ENCODE measurements at regions not wholly inside any gene's neighbourhood (a gene's known extent, or its start where the extent isn't known, plus 50 kb on each side); places are given as distances from the start of the nearest gene placed in this dataset.

DNA sequence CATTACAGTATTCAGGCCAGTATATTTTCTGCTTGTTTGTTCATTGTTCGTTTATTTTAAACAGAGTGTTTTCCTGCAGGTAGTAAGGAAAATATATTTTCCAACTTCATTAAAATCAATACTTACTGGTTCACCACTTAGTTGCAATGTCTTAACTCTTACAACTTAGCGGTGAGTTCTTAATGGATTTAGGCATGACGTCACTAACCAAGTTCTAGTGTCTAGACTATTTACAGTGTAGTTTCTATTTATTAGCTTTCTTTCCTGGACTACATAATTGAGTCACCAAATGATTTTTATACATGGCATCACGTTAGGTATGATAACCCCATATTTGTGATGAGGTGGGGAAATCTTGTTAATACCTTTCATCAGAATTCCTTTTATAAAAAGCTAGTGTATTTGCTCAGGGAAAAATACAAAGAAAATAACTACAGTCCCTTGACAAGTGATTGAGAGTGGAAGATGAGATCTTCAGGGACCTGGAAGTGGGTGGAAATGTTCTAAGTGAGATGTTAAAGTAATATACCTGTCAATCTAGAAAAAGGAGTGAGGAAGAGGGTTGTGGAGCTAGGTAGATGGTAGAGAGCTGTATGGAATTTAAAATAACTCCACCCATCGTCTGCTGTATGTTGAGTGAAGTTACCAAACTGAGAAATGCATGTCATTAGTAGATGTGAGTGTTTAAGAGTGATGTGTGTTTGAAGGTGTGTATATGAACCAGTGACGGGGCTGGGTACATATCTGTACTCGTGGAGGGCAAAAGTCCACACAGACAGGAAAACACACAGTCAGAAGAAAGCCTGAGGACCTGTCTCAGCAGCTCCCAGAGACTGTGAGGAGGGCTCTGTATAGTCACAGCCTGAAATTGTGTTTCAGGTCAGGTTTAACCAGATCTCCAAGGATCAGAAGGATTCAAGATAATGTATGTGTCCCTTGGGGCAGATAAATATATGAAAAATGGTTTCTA, 197.6 kb upstream of the ADAMTS5 start:
- H3K9me3 ChIP-seq: peaks cover 0 to 4% (median 0%) of the 10 kb centered on the region in 11 donors
- ATAC-seq: no peak
- DNase-seq: no peak
- H3K36me3 ChIP-seq: no peaks in the 10 kb centered on the region
- intact Hi-C loops (cut with DNase I): no loop called here
- TF ChIP-seq, protein P1, sequence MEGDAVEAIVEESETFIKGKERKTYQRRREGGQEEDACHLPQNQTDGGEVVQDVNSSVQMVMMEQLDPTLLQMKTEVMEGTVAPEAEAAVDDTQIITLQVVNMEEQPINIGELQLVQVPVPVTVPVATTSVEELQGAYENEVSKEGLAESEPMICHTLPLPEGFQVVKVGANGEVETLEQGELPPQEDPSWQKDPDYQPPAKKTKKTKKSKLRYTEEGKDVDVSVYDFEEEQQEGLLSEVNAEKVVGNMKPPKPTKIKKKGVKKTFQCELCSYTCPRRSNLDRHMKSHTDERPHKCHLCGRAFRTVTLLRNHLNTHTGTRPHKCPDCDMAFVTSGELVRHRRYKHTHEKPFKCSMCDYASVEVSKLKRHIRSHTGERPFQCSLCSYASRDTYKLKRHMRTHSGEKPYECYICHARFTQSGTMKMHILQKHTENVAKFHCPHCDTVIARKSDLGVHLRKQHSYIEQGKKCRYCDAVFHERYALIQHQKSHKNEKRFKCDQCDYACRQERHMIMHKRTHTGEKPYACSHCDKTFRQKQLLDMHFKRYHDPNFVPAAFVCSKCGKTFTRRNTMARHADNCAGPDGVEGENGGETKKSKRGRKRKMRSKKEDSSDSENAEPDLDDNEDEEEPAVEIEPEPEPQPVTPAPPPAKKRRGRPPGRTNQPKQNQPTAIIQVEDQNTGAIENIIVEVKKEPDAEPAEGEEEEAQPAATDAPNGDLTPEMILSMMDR (IDR thresholded peaks at IDR 0.05): no peak
- no peak overlapping the region for H3K4me3 ChIP-seq
- WGBS, 2 donors: 80 to 82% methylated on average over 7 of the region's 7 CpGs
- H3K27ac ChIP-seq: no peak overlapping the region
- H3K4me1 ChIP-seq: no peaks in the 10 kb centered on the region
- no peaks in the 10 kb centered on the region for H3K27me3 ChIP-seq

DNA sequence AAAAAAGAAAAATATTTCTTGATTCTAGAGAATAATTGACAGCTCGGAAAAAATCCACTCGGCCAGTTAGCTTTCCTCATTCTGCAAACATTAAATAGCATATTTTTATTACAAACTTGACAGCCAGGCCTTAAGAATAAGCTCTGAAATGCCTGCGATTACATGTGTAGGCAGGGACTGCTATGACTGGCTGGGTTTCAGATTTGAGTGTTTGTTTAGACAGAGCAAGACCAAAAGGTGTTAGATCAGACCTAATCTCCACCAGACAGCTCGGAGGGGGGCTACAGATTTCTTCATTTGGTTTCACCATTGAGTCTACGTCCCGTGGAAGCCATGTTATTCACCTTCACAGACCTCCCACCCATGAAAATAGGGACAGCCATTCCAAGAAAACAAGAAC, 192.1 kb upstream of the ADAMTS5 start:
- Histone ChIP-seq H3K4me1 (peaks cover 0 to 7% (median 0%) of the 10 kb centered on the region in 9 donors), H3K27me3 (no peaks in the 10 kb centered on the region), H3K36me3 (no peaks in the 10 kb centered on the region), H3K27ac (no peak overlapping the region), H3K4me3 (no peak overlapping the region), H3K9me3 (no peaks in the 10 kb centered on the region)
- DNase-seq: no peak
- WGBS, 2 donors: 46 to 53% methylated on average over 6 of the region's 6 CpGs
- TF ChIP-seq, protein P1 (IDR thresholded peaks at IDR 0.05): no peak
- intact Hi-C loops (cut with DNase I): no loop called here
- no peak for ATAC-seq

DNA sequence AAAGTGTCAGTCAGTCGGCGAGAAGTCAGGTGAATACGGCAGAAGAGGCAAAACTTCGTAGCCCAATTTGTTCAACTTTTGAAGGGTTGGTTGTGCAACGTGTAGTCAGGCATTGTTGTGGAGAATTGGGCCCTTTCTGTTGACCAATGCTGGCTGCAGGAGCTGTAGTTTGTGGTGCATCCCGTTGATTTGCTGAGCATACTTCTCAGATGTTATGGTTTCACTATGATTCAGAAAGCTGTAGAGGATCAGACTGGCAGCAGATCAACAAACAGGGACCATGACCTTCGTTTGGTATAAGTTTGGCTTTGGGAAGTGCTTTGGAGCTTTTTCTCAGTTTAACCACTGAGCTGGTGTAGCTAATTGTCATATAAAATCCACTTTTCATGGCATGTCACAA, 190.2 kb upstream of the ADAMTS5 start:
- TF ChIP-seq, protein P1 (IDR thresholded peaks at IDR 0.05): no peak
- ATAC-seq (no peak), DNase-seq (no peak)
- intact Hi-C loops (cut with DNase I): no loop called here
- WGBS, 2 donors: 81 to 91% methylated on average over 7 of the region's 7 CpGs
- no peaks in the 10 kb centered on the region for H3K36me3 ChIP-seq
- no peak overlapping the region for H3K27ac ChIP-seq
- peaks cover 0 to 7% (median 0%) of the 10 kb centered on the region in 9 donors for H3K4me1 ChIP-seq
- H3K9me3 ChIP-seq: no peaks in the 10 kb centered on the region
- no peak overlapping the region for H3K4me3 ChIP-seq
- H3K27me3 ChIP-seq: no peaks in the 10 kb centered on the region

GRCh38 chr21:27156666-27157065, 189.8 kb upstream of the ADAMTS5 start:
- intact Hi-C loops (cut with DNase I): no loop called here
- DNase-seq: no peak
- ATAC-seq: no peak
- no peaks in the 10 kb centered on the region for H3K27me3 ChIP-seq
- H3K27ac ChIP-seq: no peak overlapping the region
- TF ChIP-seq, protein P1 (IDR thresholded peaks at IDR 0.05): no peak
- H3K4me3 ChIP-seq: no peak overlapping the region
- peaks cover 0 to 7% (median 0%) of the 10 kb centered on the region in 9 donors for H3K4me1 ChIP-seq
- no peaks in the 10 kb centered on the region for H3K36me3 ChIP-seq
- WGBS, 2 donors: 92 to 97% methylated on average over 1 of the region's 1 CpG
- H3K9me3 ChIP-seq: no peaks in the 10 kb centered on the region

Measured in heart right ventricle (tissue), 16 donors.